Activated T-helper 17 cell treated with anti-CD3 and anti-CD28 coated beads, Interleukin-2, amount 50 U/mL, for 72 hours (primary cell): ENCODE measurements at regions not wholly inside any gene's neighbourhood (a gene's known extent, or its start where the extent isn't known, plus 50 kb on each side); places are given as distances from the start of the nearest gene placed in this dataset.

Experiments used
- ATAC-seq: fragments of 150-1000 bp; cut with Tn5 transposase; replicated peaks from 2 replicates; pipeline ENCODE4 v1.10.0; 2021; ENCODE audit warnings: mild to moderate bottlenecking, moderate library complexity
- H3K27ac Mint-ChIP-seq: one replicate; pipeline ENCODE4 v1.8.0; 2022; ENCODE audit warnings: mixed read lengths
- H3K27me3 Mint-ChIP-seq: one replicate; pipeline ENCODE4 v1.8.0; 2022; ENCODE audit warnings: mixed read lengths
- H3K36me3 Mint-ChIP-seq: one replicate; pipeline ENCODE4 v1.8.0; 2022; ENCODE audit warnings: low read depth, mild to moderate bottlenecking, mixed read lengths
- H3K4me1 Mint-ChIP-seq: one replicate; pipeline ENCODE4 v1.8.0; 2022; ENCODE audit warnings: mixed read lengths
- H3K4me3 Mint-ChIP-seq: one replicate; pipeline ENCODE4 v1.8.0; 2022; ENCODE audit warnings: mild to moderate bottlenecking, mixed read lengths
- H3K9me3 Mint-ChIP-seq: one replicate; pipeline ENCODE4 v1.8.0; 2022; ENCODE audit warnings: mixed read lengths

DNA sequence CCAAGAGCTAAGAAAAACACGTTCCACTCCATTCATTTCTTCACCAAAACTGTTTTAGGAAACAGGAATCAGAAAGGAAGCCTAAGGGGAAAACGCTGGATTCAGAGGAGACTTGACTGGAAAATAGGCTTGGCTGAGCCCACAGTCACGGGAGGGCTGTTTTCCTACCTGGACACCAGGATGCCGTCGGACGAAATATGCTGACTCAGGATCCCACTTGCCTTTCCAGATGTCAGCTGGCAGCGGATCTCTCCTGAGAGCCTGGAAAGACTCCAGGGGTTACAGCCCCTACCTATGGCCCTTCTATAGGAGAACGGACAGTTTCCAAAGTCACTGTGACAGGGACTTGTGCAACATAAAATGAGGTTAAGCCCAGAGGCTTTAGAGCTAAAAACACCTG lies 245.1 kb downstream of the C16orf95 start:
- Mint-ChIP-seq H3K4me3 (no peak overlapping the region), H3K27ac (no peak overlapping the region), H3K9me3 (no peaks in the 10 kb centered on the region), H3K4me1 (no peaks in the 10 kb centered on the region), H3K27me3 (peaks cover 11% of the 10 kb centered on the region), H3K36me3 (no peaks in the 10 kb centered on the region)
- no peak for ATAC-seq

DNA sequence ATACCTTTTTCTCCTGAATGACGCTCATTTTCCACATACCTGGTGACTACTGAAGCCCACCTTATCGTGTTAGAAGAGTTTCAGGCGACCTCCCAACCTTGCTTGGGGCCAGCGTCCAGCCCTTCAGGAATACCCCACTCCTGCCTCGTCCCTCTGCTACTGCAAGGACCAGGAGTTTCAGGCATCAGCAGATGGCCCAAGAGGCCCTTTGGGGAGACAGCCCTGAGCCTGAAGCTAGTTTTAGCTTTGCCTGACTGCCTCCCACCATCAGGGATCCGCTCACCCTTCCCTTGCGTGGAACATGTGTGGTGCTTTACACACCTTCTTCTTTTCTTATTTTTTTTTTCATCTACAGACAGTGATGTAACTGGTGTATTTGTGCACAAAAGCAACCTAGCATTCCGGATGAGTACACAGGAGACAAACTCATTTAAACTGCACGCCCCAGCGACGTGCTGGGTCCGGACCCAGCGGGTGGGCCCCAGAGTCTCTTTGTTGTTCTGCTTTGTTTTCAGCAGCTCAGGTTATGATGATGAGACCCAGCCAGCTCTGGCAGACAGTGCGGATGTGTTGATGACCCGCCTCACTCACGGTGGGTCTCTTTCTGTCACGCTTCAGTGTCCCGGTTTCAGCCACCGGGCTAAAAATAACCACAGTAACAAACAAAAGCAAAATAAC lies 242.4 kb downstream of the C16orf95 start:
- no peak for ATAC-seq
- H3K27ac Mint-ChIP-seq = no peak overlapping the region
- H3K9me3 Mint-ChIP-seq = peaks cover 3% of the 10 kb centered on the region
- no peaks in the 10 kb centered on the region for H3K36me3 Mint-ChIP-seq
- H3K4me1 Mint-ChIP-seq = no peaks in the 10 kb centered on the region
- H3K4me3 Mint-ChIP-seq = no peak overlapping the region
- H3K27me3 Mint-ChIP-seq = peaks cover 7% of the 10 kb centered on the region

DNA sequence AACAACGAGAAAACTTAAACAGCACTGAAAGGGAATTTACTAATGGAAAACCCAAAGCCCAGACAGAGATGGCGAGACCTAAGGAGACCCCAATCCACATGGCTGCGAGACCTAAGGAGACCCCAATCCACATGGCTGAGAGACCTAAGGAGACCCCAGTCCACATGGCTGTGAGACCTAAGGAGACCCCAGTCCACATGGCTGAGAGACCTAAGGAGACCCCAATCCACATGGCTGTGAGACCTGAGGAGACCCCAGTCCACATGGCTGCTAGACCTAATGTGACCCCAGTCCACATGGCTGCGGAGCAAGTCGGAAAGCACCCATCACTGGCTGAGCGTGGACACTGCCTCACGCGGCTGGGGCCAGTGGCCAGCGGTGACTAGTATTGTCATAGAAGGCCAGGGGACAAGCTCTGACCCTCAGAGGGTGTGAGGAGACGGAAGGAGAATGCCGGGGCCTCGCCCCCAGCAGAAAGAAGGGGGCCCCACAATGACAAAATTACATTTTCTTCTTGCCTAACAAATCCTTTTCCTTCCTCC lies 241.8 kb downstream of the C16orf95 start:
- H3K27me3 Mint-ChIP-seq = peaks cover 7% of the 10 kb centered on the region
- H3K36me3 Mint-ChIP-seq = no peaks in the 10 kb centered on the region
- H3K9me3 Mint-ChIP-seq = peaks cover 3% of the 10 kb centered on the region
- H3K4me3 Mint-ChIP-seq = no peak overlapping the region
- H3K27ac Mint-ChIP-seq = no peak overlapping the region
- H3K4me1 Mint-ChIP-seq = no peaks in the 10 kb centered on the region
- no peak for ATAC-seq

DNA sequence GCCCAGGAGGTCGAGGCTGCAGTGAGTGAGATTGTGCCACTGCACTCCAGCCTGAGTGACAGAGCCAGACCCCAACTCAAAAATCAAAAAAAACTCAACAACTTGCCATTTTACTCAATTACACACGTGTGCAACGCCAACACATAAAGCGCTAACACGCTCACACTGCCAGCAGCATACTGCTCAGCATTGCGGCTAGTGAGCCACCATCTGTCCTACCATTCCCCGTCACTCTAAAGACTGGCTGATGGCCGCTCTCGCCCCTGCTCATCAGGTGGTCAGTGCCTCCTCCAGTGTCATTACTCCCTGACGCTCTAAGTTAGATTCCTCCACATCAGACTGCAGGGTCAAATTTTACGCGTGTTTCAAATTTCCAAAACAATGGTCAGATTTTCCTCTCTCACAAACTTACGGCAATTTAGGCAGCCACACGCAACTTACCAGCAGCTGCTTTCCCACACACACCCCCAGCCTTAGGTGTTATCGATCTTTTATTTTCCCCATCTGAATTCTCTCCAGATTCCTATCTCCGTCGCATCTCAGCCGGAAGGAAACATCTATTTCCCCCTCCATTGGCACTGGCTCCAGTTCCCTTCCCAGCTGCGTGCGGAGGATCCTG lies 240.8 kb downstream of the C16orf95 start:
- Mint-ChIP-seq H3K4me3 (no peak overlapping the region), H3K9me3 (peaks cover 9% of the 10 kb centered on the region), H3K27ac (no peak overlapping the region), H3K36me3 (no peaks in the 10 kb centered on the region), H3K27me3 (peaks cover 7% of the 10 kb centered on the region), H3K4me1 (no peaks in the 10 kb centered on the region)
- no peak for ATAC-seq

DNA sequence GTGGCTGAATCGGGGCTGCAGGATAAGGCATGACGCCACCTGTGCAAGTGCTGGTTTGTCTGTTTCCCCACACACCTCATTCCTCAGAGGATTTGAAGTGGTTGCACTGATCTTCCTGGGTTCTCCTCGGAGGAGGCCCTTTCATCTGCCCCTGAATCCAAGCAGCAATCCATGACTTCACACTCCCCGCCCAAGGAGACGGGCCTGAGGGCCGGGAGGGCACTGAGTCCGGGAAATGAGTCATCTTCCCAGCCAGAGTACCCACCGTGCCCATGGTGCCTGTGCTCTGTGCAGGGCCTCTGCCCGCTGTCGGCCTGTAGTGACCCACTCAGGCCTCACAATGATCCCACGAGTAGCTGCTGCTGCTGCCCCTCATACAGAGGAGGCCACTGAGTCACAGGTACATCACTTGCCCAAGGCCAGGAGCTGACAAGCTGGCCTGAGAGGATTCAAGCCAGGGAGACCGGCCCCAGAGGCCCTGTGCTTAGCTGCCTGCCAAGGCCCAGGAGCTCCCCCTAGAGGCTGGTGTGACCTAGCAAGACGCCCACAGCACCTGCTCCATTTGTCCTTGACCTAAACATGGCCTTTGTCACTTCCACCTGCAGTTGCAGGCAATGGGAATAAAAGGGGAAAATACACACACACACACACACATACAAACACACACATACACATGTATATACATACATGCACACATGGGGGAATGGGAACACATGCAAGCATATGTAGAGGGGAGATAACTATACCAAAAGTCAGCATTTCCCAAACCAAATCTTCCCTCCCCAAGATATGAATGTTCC lies 240.0 kb downstream of the C16orf95 start:
- no peaks in the 10 kb centered on the region for H3K36me3 Mint-ChIP-seq
- ATAC-seq = no peak
- H3K4me1 Mint-ChIP-seq = no peaks in the 10 kb centered on the region
- H3K9me3 Mint-ChIP-seq = peaks cover 11% of the 10 kb centered on the region
- peaks cover 7% of the 10 kb centered on the region for H3K27me3 Mint-ChIP-seq
- no peak overlapping the region for H3K4me3 Mint-ChIP-seq
- no peak overlapping the region for H3K27ac Mint-ChIP-seq

DNA sequence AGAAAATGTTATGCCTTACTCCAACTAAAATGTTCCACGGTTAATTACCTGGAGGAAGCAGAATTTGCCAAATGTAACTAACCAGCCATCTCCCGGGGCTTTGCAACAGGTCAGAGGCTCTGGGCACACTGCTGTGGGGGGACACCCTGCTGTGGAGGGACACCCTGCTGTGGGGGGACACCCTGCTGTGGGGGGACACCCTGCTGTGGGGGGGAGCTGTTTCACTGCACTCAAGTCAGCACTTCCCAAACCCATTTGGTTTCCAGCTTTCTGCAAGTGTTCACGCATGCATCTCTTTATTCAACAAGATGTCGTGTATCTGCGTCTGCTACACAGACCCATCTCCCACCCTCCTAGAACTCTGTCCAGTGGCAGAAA lies 239.5 kb downstream of the C16orf95 start:
- no peak for ATAC-seq
- Mint-ChIP-seq H3K9me3 (peaks cover 14% of the 10 kb centered on the region), H3K36me3 (no peaks in the 10 kb centered on the region), H3K4me1 (no peaks in the 10 kb centered on the region), H3K4me3 (no peak overlapping the region), H3K27me3 (peaks cover 9% of the 10 kb centered on the region), H3K27ac (no peak overlapping the region)

DNA sequence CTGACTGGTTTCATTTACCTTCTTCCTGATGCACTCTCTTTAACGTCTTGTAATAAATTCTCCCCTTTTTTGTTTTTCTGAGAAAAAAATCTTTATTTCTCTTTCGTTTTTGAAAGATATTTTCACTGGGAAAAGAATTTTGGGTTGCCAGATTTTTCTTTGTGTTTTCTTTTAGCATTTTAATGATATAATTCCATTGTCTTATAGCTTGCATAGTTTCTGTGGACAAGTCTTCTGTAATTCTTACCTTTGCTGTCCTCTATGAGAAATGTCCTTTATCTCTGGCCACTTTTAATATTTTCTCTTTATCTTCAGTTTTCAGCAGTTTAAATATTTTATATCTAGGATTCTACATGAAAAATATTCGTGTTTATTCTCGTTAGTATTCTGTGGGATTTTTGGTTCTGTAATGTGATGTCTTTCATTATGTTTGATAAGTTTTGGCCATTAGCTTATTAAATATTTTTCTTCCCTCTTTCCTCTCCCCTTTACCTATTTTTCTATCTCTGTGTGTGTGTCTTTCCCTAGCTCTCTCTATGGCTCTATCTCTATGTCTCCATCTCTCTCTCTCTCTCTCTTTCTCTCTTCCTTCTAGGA lies 236.5 kb downstream of the C16orf95 start:
- peaks cover 10% of the 10 kb centered on the region for H3K27me3 Mint-ChIP-seq
- peaks cover 17% of the 10 kb centered on the region for H3K9me3 Mint-ChIP-seq
- H3K27ac Mint-ChIP-seq = no peak overlapping the region
- H3K4me1 Mint-ChIP-seq = no peaks in the 10 kb centered on the region
- ATAC-seq = no peak
- no peaks in the 10 kb centered on the region for H3K36me3 Mint-ChIP-seq
- H3K4me3 Mint-ChIP-seq = no peak overlapping the region

DNA sequence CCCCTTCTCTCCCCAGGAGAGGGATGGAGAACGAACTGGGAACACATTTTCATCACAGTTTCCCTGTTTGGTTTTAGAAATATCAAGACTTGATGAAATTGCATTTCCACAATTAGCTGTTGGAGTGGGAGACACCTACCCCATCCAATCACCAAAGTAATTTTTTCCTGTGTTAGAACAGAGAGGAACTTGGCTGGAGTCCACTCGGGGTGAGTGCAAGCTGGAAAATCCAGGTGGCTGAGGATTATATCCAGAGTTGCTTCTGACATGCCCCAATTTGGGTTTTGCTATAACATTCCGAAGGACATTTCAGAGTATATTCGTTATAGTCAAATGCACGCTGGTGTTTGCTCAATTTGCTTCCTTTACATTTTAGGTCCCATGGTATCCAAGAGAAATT lies 231.8 kb downstream of the C16orf95 start:
- Mint-ChIP-seq H3K27ac (no peak overlapping the region), H3K36me3 (no peaks in the 10 kb centered on the region), H3K27me3 (peaks cover 8% of the 10 kb centered on the region), H3K4me3 (no peak overlapping the region), H3K4me1 (no peaks in the 10 kb centered on the region), H3K9me3 (peaks cover 14% of the 10 kb centered on the region)
- no peak for ATAC-seq

DNA sequence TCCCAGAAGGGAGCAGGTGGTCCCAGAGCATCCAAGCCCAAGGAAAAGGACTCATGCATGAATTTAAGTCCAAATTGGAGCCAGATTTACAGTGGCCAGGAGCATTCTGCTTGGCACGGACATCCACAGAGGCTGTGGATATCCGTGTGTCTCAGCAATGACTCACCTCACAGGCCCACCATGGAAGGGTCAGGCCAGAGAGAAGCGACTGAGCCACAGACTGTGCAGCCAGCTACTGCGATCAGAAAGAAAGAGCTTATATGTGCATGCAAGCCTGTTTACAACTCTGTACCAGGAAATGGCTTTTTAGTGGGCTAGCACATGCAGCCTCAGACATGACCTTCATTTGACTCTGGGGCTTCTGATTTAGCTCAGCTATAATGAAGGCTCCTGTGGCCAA lies 231.0 kb downstream of the C16orf95 start:
- H3K27ac Mint-ChIP-seq = no peak overlapping the region
- H3K4me1 Mint-ChIP-seq = no peaks in the 10 kb centered on the region
- no peak overlapping the region for H3K4me3 Mint-ChIP-seq
- H3K9me3 Mint-ChIP-seq = peaks cover 9% of the 10 kb centered on the region
- H3K36me3 Mint-ChIP-seq = no peaks in the 10 kb centered on the region
- no peak for ATAC-seq
- H3K27me3 Mint-ChIP-seq = peaks cover 8% of the 10 kb centered on the region

DNA sequence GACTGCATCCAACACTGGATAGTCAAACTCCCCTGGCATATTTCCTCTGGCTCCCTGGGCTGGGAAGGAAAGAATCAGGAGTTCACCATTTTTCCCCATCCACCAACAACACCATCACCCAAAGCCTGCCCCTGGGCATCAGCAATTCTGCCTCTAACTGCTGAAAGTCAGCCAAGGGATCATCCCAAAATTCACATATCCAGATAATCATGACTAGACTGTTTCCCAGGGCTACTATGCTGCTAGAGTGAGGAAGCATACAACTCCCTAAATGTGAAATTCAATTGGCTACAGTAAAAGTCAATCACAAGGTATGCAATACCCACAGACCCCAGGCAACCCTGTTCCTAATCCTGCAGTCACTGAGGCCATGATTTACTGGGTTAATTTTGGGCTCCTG lies 230.6 kb downstream of the C16orf95 start:
- H3K4me3 Mint-ChIP-seq = no peak overlapping the region
- H3K27ac Mint-ChIP-seq = no peak overlapping the region
- no peak for ATAC-seq
- H3K36me3 Mint-ChIP-seq = no peaks in the 10 kb centered on the region
- no peaks in the 10 kb centered on the region for H3K4me1 Mint-ChIP-seq
- H3K27me3 Mint-ChIP-seq = peaks cover 8% of the 10 kb centered on the region
- peaks cover 7% of the 10 kb centered on the region for H3K9me3 Mint-ChIP-seq

DNA sequence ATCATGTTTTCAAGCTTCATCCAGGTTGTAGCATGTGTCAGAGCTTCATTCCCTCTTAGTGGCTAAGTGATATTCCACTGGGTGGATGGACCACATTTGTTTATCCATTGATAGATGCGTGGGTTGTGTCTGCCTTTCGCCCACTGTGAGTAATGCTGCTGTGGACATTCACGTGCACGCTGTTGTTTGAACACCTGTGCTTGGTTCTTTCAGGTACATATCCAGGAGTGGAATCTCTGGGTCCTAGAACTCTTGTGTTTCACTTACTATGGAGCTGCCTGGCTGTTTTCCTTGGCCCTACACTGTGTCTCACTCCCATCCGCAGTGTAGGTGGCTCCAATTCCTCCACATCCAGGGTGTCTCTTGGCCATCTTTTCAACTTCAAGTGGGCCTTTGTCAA lies 224.2 kb downstream of the C16orf95 start:
- no peak overlapping the region for H3K27ac Mint-ChIP-seq
- no peaks in the 10 kb centered on the region for H3K9me3 Mint-ChIP-seq
- H3K27me3 Mint-ChIP-seq = peaks cover 11% of the 10 kb centered on the region
- no peak for ATAC-seq
- no peak overlapping the region for H3K4me3 Mint-ChIP-seq
- no peaks in the 10 kb centered on the region for H3K4me1 Mint-ChIP-seq
- no peaks in the 10 kb centered on the region for H3K36me3 Mint-ChIP-seq

DNA sequence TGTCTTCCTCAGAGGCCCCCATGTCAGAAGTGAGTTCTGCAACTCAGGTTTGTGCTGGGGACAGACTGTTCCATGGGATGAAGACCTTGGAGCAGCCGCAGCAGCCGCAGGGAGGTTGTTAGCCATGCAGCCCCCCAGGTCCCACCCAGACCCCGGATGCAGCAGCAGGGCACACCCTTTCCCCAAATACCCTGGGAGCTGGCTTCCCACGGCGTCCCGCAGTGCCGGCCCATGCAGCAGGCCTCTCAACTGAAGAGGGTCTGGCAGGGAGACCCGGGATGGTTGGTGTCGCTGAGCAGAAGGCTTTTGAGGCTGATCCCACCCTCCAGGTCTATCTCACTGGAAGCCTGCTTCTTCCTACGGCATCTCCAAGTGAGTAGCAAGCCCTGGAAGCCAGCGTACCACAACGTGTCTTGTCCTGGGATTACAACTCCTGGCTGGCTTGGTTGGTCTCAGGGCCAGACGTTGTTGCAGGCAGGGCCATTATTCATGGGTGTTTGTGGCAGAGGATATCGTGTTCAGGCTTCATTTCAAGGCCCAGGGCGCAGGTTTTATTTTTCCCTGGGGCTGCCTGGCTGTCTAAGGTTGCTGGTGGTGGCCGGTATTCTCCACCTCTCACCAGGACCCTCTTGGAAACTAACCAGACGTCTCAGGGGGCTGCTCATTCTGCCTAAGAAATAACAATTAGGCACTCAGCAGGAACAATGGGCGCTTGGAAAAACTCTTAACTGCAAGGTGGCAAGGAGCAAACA lies 223.2 kb downstream of the C16orf95 start:
- H3K27me3 Mint-ChIP-seq = peaks cover 17% of the 10 kb centered on the region
- H3K4me3 Mint-ChIP-seq = no peak overlapping the region
- no peaks in the 10 kb centered on the region for H3K9me3 Mint-ChIP-seq
- no peaks in the 10 kb centered on the region for H3K4me1 Mint-ChIP-seq
- no peaks in the 10 kb centered on the region for H3K36me3 Mint-ChIP-seq
- H3K27ac Mint-ChIP-seq = no peak overlapping the region
- ATAC-seq = no peak

DNA sequence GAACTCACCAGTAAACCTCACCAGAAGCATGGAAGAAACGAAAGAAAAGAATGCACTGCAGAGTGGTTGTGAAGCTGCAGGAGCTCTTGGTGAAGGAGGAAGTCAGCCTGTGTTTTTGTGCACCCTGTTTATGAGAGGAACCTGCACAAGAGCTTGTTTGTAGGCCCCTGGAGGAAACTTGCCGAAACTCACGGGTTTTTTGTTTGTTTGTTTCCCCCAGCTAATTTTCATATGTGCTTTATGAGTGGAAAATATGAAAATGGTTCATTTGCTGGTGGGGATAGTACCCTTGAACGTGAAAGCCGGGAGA lies 222.7 kb downstream of the C16orf95 start:
- H3K27ac Mint-ChIP-seq = no peak overlapping the region
- H3K4me3 Mint-ChIP-seq = no peak overlapping the region
- no peak for ATAC-seq
- no peaks in the 10 kb centered on the region for H3K9me3 Mint-ChIP-seq
- peaks cover 17% of the 10 kb centered on the region for H3K27me3 Mint-ChIP-seq
- no peaks in the 10 kb centered on the region for H3K4me1 Mint-ChIP-seq
- H3K36me3 Mint-ChIP-seq = no peaks in the 10 kb centered on the region

DNA sequence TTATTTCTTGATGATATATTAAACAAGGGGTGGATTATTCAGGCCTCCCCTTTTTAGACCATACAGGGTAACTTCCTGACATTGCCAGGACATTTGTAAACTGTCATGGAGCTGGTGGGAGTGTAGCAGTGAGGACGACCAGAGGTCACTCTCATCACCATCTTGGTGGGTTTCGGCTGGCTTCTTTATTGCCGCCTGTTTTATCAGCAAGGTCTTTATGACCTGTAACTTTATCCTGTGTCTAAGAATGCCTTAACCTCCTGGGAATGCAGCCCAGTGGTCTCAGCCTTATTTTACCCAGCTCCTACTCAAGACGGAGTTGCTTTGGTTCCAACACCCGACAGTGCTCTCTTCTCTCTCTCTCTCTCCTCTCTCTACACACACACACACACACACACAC lies 221.9 kb downstream of the C16orf95 start:
- Mint-ChIP-seq H3K4me1 (no peaks in the 10 kb centered on the region), H3K27me3 (peaks cover 14% of the 10 kb centered on the region), H3K4me3 (no peak overlapping the region), H3K27ac (no peak overlapping the region), H3K9me3 (no peaks in the 10 kb centered on the region), H3K36me3 (no peaks in the 10 kb centered on the region)
- ATAC-seq = no peak
